Heart right ventricle (tissue), 16 donors: ENCODE measurements at regions not wholly inside any gene's neighbourhood (a gene's known extent, or its start where the extent isn't known, plus 50 kb on each side); places are given as distances from the start of the nearest gene placed in this dataset.
"Not testable (repeated sequence)": the region's sequence is repeated elsewhere in the genome, so short reads cannot be mapped to it uniquely, and the experiment has no call there.

Source experiments
- ATAC-seq, 8 donors: fragments of 200-7000 bp; cut with Tn5 transposase; one replicate each; pipeline ENCODE4 v1.9.1; 2020; ENCODE audit warnings: mild to moderate bottlenecking in 8 of 8, moderate library complexity in 8 of 8, moderate number of reproducible peaks in 1 of 8
- DNase-seq, 2 donors: peaks; one replicate each; pipeline ENCODE4 v3.0.0-alpha.2; 2020
- H3K27ac ChIP-seq, 10 donors: fragments of 200-600 bp; sonication (generic) in 2 of 10; one replicate each; pipeline versions ENCODE4 v1.5.0 to v1.8.0; 2020 to 2022; ENCODE audit warnings: mild to moderate bottlenecking in 3 of 10
- H3K27me3 ChIP-seq, 7 donors: fragments of 200-600 bp; one replicate each; pipeline ENCODE4 v1.8.0; 2021 to 2022; ENCODE audit warnings: mild to moderate bottlenecking in 2 of 7
- H3K36me3 ChIP-seq, 9 donors: fragments of 200-600 bp; sonication (generic) in 1 of 9; one replicate each; pipeline versions ENCODE4 v1.5.0 to v1.8.0; 2020 to 2022; ENCODE audit warnings: mild to moderate bottlenecking in 2 of 9
- H3K4me1 ChIP-seq, 9 donors: fragments of 200-600 bp; sonication (generic) in 1 of 9; one replicate each; pipeline versions ENCODE4 v1.5.0 to v1.8.0; 2020 to 2022; ENCODE audit warnings: mild to moderate bottlenecking in 4 of 9
- H3K4me3 ChIP-seq, 10 donors: fragments of 200-600 bp; sonication (generic) in 2 of 10; one replicate each; pipeline versions ENCODE4 v1.5.0 to v1.8.0; 2020 to 2022; ENCODE audit warnings: mild to moderate bottlenecking in 7 of 10, moderate library complexity in 2 of 10
- H3K9me3 ChIP-seq, 11 donors: fragments of 200-600 bp in 10 of 11; sonication (generic) in 2 of 11; one replicate each; pipeline versions ENCODE4 v1.5.0 to v1.8.0; 2013 to 2022; ENCODE audit warnings: mild to moderate bottlenecking in 2 of 11, control low read depth in 1 of 11, moderate library complexity in 1 of 11
- WGBS, 2 donors: extraction: QIAGEN DNeasy Blood & Tissue Kit; methylation state at CpG; one replicate each; pipeline ENCODE4 v1.1.7; 2013; ENCODE audit warnings: inconsistent platforms in 1 of 2; 5-methylcytosine and 5-hydroxymethylcytosine counted together
- intact Hi-C, 10 donors: fragments of 100-400 bp; cut with DNase I; formaldehyde crosslinking; loops; one replicate each; pipeline versions ENCODE4 v1.11.1 to v1.14.2; 2022
- TF ChIP-seq, protein P1 (sequence below), 9 donors: fragments of 200-600 bp; sonication (generic) in 2 of 9; IDR thresholded peaks; one replicate each; pipeline versions ENCODE4 v1.5.0 to v1.8.0; 2021 to 2022; ENCODE audit warnings: antibody characterized with exemption in 9 of 9, mild to moderate bottlenecking in 5 of 9, moderate library complexity in 1 of 9
- donor health status: Arrhythmogenic right ventricular cardiomyopathy.
- donor health status: ischemic (EF 13 %, LVEDD 7.1; RV severe dilation, severe dysfunction).
- donor health status: healthy with polysubstance abuse.
- donor health status: DM: no; HTN: yes; CAD: no.
- donor health status: DM: no; HTN: no; CAD: no.
- donor health status: ischemic (EF 25% LVEDD 6.9; RV normal size, moderate dysfunction).
- donor health status: ischemic (EF 25% LVEDD 5.7; RV mildly dilated, moderate dysfunction).
- donor health status: healthy.
- donor health status: DM: yes; HTN: yes; CAD: no.
- donor health status: Ischemic cardiomyopathy.
- donor health status: ischemic (EF 35%, LVEDD 5.7; RV mildly dilated, moderate dysfunction).
- donor health status: nonischemic (EF 11% LVEDD 7.7; RV severe dilation, severe dysfunction).
- donor health status: DM: yes; HTN: yes; CAD: no.
- donor health status: PGD.
- donor health status: ischemic (EF 29% LVEDD 5.4; RV normal size, mild dysfunction).
- donor health status: nonischemic (EF 23%, LVEDD 6.1; RV moderate dilation, normal function).

DNA sequence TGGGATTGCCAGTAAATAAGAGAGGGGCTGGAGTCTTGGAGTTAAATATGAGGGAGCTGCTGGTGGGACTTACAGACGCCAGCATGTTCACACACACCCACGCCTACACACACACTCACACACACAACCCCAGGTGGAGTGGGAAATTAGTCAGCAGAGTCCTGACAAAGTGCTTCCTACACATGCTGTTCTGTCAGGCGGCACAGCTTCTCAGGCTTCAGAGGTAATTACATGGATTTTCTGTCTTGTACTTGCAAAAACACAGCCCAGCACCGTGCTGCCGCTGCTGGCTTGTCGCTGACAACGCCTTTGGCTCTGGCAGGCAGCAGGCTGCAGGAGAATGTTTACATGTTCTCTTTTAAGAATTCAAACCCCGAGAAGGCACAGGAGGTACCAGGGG is 1186.3 kb upstream of the CELF4 start:
- intact Hi-C loops: loop anchor here in 1 of 10 donors (10.0 kb wide), 1 partner anchor 67 kb away; no protein-coding TSS in a partner anchor
- ATAC-seq: no peak
- Histone ChIP-seq H3K4me1 (no peaks in the 10 kb centered on the region), H3K4me3 (no peak overlapping the region), H3K9me3 (no peaks in the 10 kb centered on the region), H3K36me3 (no peaks in the 10 kb centered on the region), H3K27ac (no peak overlapping the region), H3K27me3 (no peaks in the 10 kb centered on the region)
- 35 to 39% methylated on average over 8 of the region's 8 CpGs for WGBS, 2 donors
- TF ChIP-seq, protein P1, sequence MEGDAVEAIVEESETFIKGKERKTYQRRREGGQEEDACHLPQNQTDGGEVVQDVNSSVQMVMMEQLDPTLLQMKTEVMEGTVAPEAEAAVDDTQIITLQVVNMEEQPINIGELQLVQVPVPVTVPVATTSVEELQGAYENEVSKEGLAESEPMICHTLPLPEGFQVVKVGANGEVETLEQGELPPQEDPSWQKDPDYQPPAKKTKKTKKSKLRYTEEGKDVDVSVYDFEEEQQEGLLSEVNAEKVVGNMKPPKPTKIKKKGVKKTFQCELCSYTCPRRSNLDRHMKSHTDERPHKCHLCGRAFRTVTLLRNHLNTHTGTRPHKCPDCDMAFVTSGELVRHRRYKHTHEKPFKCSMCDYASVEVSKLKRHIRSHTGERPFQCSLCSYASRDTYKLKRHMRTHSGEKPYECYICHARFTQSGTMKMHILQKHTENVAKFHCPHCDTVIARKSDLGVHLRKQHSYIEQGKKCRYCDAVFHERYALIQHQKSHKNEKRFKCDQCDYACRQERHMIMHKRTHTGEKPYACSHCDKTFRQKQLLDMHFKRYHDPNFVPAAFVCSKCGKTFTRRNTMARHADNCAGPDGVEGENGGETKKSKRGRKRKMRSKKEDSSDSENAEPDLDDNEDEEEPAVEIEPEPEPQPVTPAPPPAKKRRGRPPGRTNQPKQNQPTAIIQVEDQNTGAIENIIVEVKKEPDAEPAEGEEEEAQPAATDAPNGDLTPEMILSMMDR (IDR thresholded peaks at IDR 0.05): no peak
- no peak for DNase-seq

DNA sequence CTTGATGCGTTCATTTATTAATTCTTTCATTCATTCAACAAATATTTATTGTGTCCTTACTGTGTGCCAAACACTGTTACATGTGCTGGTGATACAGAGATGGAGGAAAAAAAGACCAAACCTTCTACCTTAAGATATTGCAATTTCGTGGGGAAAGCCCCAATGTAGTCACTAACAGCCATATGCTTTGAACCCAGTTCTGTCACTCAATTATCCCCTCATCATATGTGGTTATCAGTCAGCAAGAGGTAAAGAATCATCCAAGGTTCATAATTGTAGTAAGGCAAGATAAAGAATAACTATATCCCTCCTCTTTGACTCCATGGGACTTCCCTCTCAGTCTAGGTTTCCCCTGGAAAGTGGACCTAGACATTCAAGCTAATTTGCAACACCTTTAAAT is 1185.6 kb upstream of the CELF4 start:
- 77 to 83% methylated on average over 2 of the region's 2 CpGs for WGBS, 2 donors
- Histone ChIP-seq H3K36me3 (no peaks in the 10 kb centered on the region), H3K9me3 (no peaks in the 10 kb centered on the region), H3K4me1 (no peaks in the 10 kb centered on the region), H3K4me3 (no peak overlapping the region), H3K27ac (no peak overlapping the region), H3K27me3 (no peaks in the 10 kb centered on the region)
- intact Hi-C loops: loop anchor here in 1 of 10 donors (10.0 kb wide), 1 partner anchor 66 kb away; no protein-coding TSS in a partner anchor
- ATAC-seq: no peak
- TF ChIP-seq, protein P1 (IDR thresholded peaks at IDR 0.05): no peak
- no peak for DNase-seq

DNA sequence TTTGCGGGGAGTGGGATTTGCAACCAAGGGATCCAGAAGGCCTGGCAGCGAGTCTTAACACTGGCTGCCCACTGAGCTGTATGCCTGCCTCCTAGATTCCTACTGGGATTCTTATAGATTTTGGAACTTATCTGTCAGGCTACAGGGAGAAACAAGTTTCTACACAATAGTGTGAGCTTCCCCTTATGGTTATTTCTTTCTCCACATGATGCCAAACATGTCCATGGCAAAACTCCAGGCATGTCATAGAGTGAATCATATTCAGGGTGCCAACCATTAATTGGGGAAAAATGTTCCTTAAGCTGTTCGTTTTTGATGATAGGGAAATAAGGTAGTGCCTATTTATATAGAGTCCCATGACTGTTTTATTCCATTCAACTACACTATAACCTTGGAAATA is 1185.2 kb upstream of the CELF4 start:
- Histone ChIP-seq H3K36me3 (no peaks in the 10 kb centered on the region), H3K27me3 (no peaks in the 10 kb centered on the region), H3K27ac (no peak overlapping the region), H3K9me3 (no peaks in the 10 kb centered on the region), H3K4me1 (no peaks in the 10 kb centered on the region), H3K4me3 (no peak overlapping the region)
- DNase-seq (no peak), ATAC-seq (no peak)
- TF ChIP-seq, protein P1 (IDR thresholded peaks at IDR 0.05): no peak
- WGBS, 2 donors: 91 to 92% methylated on average over 3 of the region's 3 CpGs
- intact Hi-C loops: loop anchor here in 1 of 10 donors (10.0 kb wide), 1 partner anchor 66 kb away; no protein-coding TSS in a partner anchor

DNA sequence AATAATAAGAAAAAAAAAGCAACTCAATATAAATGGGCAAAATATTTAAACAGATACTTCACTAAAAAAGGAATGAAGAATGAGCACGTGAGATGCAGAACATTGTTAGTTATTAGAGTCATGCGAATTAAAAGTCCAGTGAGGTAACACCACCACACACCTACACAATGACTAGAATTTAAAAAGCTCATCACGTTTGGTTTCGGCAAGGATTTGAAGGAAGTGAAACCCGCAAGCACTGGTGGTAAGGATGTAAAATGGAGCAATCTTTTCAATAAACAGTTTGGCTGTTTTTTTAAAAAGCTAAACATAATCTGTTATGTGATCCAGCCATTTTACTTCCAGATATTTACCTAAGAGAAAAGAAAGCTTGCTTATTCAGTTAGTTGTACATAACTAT is 1181.6 kb upstream of the CELF4 start:
- intact Hi-C loops: no loop called here
- TF ChIP-seq, protein P1 (IDR thresholded peaks at IDR 0.05): no peak
- Histone ChIP-seq H3K9me3 (no peaks in the 10 kb centered on the region), H3K27me3 (no peaks in the 10 kb centered on the region), H3K4me3 (no peak overlapping the region), H3K27ac (no peak overlapping the region), H3K4me1 (no peaks in the 10 kb centered on the region), H3K36me3 (no peaks in the 10 kb centered on the region)
- no peak for ATAC-seq
- WGBS, 2 donors: 78 to 81% methylated on average over 5 of the region's 5 CpGs
- no peak for DNase-seq

DNA sequence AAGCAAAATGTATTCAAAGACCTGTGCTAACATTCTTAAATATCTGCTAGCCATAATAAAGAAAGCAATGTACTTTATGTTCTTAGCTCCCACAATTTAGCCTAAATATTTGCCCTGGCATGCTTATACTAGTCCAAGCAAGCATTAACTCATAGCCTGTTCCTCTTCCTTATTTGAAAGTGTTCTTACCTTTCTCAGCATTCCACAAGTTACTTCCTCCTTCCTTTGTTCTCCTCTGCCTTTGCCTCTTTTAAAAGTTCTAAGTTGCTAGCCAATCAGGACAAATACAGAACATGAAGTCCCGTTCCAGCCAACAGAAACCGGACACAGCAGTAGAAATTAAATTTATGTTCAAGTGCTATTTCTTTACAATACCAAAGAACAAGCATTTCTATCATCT is 1154.6 kb upstream of the CELF4 start:
- 88 to 94% methylated on average over 2 of the region's 2 CpGs for WGBS, 2 donors
- H3K4me3 ChIP-seq, DNase-seq: not testable (repeated sequence)

More for the DNA sequence above, 1154.6 kb upstream of the CELF4 start:
- intact Hi-C loops, H3K27ac ChIP-seq, H3K36me3 ChIP-seq, ATAC-seq, H3K27me3 ChIP-seq, H3K4me1 ChIP-seq: not testable (repeated sequence)
- H3K9me3 ChIP-seq: peaks cover 0 to 13% (median 0%) of the 10 kb centered on the region in 11 donors
